ENCODE measurements at regions not wholly inside any gene's neighbourhood (a gene's known extent, or its start where the extent isn't known, plus 50 kb on each side); places are given as distances from the start of the nearest gene placed in this dataset.

DNA sequence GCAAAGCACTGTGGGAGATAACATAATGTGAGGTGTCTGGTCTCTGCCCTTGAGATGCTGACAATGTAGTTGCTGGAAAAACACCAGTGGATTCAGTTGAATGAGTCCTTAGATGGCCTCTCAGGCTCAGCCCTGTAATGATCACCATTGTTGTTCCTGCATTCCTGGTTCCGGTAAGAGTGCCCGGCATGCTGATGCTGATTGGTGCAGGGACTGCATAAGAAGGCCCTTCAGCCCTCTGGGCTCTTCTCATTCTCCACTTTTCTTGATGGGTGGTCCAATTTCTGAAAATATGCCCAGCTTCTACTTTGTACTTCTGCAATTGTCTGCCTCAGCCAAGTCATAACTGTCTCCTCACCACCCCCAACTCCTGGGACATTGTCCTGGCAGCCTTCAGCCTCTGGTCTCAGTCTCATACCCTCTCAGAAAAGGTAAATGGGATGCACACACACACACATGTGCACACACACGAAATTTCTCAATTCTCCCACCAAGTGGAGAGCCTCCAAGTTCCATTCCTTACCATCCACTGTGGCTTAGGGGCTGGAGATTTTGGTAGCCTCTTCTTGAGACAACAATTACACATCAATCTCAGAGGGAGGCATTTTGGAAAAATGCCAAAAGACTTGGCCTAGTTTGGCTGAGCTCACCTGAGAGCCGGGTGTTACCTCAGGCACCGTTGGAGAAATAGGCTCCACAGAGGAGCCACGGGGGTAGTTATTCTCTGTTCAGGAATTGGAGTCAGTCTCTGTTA, 314.9 kb downstream of the RPS24 start:
- no peak for ATAC-seq

DNA sequence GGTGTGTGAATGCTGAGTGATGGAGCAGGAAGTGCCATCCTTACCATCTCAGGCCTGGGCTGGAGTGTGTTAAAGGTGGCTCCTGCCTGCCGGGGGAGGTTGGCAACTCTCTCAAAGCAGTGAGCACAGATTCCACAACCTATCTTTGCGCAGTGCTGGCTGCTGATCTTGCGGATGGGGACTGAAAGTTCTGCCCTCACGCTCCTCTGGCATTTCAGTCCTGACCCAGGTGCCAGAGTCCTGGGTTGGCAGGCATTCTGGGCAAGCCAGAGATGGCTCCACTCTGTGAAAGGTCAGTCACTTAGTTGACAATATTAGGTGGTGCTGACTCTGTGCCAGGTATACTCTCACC, 315.5 kb downstream of the RPS24 start:
- no peak for ATAC-seq

DNA sequence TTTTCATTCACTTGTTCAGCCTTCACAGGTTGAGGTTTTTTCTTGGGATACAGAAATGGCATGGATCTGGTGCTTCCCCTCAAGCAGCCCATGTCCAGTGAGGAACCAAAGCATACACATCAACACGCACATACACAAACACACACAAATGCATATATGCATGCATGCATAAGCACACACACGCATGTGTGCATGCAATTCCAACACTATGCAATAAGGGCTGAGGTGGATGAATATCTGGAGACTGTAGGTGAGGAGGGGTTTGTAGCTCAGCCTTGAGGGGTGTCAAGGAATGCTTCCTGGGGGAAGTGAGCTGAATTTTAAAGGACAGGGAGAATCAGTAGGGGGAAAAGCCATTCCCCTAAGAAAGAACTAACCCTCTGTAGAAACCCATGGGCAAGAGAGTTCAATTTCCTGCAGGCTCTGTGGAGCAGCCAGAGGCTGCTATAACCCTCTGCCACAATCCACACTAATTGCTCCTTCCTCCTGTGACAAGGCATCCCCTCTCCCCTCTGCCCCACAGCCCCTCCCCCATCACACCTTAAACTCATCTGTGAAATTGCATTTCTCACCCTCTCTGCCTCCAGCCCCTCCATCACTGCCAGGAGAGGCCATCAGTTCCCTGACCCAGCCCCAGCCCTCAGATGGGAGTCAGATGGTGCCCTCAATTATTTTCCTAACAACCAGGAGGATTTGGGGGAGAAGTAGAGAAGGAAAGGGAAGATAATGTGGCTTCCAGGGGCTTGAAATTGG, 316.4 kb downstream of the RPS24 start:
- ATAC-seq, result no peak

DNA sequence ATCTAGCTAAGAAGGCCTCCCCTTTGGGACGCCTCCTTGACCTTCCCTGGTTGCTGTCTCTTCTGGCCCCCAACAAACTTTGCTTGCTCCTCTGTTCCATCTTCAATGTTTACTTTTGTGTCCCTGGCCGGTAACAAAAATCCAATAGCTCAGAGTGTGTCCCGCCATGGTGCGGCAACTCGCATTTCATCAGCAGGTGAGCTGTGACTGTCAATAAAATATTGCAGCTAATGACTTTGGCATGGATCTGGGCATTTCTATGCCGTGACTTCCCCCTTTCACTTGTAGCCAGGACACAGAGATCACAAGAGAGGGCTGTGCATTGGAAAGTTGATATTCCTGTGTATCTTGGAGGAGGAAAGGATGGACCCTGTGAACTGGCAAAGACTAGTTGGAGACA, 317.6 kb downstream of the RPS24 start:
- ATAC-seq, result no peak

DNA sequence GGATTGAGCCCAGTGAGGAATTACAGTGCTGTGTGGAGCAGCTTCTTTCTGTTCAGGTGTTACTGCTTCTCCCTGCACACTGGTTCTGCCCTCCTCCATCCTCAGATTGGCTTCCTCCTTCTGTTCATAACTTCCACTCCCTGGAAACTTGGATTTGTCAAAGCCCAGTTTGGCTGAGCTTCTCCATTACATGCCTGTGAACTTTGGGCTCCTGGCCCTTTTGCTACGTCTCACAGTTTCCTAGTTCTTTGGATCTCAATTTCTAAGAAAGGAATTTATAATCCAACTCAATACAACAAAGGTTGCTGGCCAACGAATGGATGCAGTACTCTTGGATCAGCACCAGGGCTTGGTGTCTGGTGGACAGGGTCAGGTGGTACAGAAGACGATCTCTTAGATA, 318.1 kb downstream of the RPS24 start:
- no peak for ATAC-seq

DNA sequence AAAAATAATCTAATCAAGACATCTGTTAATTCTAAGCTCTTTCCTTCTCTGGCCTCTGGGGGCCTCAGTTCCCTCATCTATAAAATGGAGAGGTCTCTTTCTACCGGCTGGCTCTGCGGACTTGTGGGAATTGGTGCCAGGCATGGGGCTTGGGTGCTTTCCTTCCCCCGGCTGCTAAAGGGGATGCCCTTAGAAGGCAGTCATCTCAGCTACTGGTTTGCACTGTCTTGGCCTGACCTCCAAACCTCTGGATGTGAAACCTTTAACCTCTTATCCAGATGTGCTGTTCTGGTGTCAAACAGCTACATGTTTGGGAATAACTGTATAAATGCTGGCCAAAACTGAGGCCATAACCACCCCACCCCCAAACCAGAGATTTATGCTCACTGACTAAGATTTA, 320.0 kb downstream of the RPS24 start:
- ATAC-seq, result no peak

DNA sequence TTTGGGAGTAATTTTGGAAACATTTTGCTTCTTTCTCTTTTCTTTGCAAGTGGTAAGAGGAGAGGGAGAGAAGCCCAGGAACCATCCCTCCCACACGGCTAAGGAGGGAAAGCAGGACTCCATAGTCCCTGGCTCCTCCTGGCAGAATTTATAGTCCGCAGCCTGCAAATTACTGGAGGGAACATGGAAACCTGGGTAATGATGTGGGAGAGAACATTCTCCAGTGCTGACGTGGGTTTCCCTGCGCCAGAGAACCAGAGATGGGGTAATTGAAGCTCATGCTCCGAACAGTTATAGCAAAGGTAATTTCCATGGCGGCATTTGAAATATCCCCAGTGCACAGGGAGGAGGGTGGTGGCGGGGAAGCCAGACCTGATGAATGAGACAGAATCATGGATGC, 320.4 kb downstream of the RPS24 start:
- ATAC-seq, result no peak

DNA sequence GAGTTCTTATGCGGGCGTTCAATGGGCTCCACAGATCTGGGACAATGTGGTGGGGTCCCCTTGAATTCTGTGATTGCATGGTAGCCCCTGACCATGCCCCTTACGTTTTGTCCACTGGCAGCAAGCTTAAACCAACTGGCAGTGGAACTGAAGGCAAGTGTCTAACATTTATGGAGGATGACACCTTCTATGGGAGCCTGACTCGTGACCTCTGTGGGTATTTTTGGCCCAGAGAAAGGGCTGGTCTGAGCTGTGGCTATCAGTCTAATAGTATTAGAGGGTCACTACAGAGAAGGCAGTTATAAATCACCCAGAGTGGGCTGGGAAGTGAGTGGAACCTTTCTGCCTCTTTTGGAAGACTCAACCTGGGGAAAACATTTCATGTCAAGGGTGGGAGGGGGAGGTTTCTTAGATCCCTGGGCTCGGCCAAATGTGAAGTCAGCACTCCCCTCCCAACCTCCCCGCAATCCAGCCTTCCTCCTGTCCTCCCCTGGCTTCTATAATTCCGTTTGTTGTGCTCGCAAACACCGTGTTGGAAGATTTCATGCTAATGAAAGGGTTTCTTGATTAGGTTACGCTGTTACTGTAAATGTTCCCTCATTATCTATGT, 322.7 kb downstream of the RPS24 start:
- ATAC-seq, result no peak

DNA sequence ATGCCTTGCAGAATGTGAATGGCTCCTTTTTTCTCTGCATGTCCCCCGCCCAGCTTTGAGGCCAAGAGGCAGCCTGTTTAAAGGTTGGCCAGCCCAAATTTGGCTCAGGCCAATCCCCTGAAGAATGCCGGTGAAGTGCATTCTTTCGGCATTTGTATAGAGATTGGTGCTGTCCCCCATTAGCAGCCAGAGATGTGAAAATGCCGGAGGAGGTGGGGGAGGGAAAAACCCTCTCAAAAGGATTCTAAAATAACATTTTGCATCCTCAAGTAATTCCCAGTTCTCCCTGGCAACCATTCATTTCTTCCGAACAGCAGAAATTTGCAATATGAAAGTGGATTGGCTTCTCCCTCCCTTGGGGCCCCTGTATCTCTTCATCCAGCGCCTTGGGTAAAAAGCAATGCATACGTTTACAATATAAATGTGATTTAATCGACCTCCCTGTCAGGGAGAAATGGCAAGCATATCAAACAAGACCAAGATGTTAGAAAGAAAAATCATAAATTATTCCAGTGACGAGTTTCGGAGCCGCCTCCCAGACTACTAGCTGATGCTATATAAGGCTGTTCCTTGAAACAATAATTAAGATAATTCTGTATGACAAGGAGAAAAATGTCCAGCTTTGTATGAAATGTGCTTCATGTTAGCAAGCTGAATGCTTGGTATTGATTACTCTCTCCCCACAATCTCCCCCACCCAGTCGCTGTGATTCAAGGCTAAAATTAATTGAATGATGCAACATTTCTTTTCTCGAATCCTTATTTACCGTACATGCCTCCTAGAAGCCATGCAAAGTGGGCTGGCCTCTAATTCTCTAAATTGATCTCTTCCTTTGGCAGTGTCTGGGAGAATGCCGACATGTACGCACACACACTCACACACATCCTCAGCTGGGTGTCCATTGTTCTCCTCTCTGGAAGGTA, 323.7 kb downstream of the RPS24 start:
- no peak for ATAC-seq

DNA sequence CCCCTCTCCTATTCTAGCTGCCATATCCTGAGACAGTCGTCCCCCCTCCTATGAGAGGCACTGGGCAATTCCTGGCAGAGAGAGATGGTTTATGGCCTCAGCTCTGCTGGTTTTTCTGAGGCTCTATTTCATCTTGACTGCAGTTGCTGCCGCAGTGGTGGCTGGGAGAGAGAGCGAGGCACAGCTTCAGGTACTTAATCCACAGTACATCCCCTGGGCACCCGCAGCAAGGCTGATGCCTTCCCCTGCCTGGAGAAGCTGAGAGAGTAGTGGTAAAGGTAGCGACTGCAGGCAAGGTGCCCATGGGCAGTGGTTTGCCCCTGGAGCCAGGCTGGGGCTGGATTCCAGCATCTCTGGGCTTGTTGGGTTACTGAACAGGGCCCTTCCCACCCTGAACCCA, 324.7 kb downstream of the RPS24 start:
- no peak for ATAC-seq

DNA sequence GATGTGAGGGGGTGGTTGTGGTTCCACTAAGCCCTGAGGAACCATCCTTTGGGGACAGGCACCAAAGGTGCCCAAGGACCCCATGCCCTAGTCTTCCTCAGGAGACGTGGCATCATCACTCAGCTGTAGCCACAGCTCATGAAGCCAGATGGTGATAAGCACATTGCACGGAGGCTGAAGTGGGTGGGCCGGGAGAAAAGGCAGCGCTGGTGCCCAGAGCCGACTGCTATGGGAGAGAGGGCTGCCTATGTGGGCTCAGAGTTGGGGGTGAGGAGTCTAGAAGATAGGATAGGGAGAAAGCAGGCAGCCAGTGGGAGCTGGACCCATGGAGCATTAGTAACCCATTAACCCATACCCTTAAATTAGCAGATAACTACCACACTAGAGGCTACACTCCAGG, 325.3 kb downstream of the RPS24 start:
- no peak for ATAC-seq

DNA sequence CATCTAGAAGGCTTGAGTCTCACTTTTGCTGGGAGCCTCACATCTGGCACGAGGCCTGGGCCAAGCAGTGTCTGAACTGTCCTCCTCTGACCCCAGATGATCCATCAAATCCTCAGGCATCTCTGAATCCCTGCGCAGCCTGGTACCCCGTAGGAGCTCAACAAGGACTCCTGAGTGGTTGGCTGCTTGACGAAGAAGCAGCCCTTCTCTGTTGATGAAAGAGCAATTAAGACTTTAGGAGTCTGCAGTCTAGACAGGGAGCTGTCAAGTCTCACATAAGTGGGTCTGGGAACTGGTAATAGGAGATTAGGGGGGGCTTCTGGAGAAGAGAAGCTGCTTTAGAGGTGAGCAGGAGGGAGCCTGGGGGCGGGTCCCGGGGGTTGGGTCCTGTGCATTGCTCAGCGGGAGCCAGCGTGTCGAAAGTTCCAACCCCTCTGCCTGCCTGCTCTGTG, 326.0 kb downstream of the RPS24 start:
- ATAC-seq, result no peak

DNA sequence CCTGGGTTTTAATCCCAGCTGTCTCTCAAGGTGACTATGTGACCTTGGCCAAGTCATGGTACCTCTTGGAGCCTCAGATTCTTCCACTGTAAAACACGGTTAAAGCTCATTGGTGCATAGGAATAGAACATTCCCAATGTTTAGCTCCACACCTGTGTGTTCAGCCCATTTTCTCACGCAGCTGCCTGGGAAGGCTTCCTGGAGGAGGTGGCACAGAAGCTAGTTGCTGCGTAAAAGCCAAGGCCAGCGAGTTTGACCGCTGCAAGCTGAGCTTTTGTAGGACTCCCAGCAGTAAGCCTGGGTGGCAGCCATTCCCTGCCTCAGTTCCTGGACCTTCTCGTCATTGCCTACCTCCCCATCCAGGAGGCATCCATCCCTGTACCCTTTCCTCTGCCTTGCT, 326.6 kb downstream of the RPS24 start:
- no peak for ATAC-seq

DNA sequence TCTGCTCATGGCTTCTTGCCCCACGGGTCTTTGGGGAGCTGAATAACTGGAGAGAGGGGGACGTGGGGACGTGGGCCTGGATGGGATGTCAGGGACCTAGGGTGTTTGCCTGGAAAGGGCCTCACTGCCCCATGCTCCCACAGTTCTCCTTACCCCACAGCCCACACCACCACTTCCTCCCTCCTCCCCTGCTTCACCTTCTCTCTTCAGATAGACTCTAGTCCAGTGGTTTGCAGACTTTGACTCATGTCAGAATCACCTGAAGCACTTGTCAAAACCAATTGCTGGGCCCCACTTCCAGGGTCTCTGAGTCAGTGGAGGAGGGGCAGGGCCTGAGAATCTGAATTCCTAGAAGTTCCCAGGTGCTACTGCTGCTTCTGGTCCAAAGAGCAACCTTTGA, 327.4 kb downstream of the RPS24 start:
- ATAC-seq, result no peak

DNA sequence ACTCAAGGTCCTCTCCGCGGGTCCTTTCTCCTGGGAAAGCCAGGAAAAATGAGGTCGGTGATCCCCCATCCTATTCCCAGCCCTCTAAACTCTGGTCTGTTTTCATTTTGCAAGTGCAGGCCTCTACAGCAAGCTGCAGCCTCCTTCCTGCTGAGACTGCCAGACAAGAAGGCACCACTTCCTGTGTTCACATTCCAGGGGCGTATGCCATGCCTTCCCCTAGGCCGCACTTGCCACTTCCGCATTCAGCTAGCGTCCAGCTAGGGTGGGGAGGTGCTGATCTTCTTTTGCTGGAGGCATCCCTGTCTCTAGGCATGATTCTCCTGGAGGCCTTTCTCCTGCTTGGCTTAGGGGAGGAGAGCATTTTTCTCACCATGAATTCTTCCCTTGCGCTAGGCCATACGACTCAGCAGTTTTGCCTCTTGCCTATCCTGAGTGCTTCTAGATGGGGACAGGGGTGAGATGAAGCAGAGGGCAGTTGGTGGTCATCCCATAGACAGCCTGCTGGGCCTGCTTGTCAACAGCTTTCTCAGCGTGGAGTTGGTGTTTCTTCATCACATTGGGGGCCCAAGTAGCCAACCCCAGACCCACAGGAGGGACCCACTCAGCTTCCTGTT, 328.9 kb downstream of the RPS24 start:
- peak; percentile 25 for ATAC-seq

DNA sequence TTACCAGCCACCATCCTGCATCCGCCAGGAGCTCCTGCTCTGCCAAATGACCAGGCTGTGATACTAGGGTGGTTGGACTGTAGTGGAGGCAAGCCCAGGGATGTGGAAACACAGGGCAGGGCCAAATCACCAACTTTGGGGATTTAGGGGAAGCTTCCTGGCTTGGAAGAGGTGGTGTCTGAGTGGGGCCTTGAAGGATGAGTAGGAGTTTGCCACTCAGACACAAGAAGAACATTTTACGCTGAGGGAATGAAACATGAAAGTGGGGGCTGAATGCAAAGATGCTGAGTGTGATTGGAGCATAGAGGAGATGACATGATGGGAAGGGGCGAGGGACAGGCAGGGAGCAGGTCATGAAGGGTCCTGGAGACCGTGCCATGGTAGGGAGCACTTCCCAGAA, 329.5 kb downstream of the RPS24 start:
- ATAC-seq, result no peak

DNA sequence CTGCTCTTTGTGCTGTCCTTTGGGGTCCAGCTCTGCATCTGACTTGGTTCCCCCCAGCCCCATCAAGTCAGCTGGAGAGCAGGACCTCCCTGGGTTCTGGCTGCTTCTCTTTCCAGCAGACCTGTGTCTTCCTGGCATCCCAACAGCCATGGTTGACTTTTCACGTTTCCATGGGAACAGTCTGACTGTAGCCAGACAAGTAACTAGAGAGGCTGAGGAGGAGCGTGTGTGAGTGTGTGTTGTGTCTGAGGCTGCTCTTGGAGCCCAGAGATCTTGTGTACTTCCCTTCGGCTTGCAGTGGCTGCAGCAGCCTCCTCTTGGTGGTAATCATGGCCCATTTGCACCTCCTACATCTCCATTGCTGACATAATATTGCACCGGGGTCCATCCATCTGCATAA, 332.0 kb downstream of the RPS24 start:
- no peak for ATAC-seq

DNA sequence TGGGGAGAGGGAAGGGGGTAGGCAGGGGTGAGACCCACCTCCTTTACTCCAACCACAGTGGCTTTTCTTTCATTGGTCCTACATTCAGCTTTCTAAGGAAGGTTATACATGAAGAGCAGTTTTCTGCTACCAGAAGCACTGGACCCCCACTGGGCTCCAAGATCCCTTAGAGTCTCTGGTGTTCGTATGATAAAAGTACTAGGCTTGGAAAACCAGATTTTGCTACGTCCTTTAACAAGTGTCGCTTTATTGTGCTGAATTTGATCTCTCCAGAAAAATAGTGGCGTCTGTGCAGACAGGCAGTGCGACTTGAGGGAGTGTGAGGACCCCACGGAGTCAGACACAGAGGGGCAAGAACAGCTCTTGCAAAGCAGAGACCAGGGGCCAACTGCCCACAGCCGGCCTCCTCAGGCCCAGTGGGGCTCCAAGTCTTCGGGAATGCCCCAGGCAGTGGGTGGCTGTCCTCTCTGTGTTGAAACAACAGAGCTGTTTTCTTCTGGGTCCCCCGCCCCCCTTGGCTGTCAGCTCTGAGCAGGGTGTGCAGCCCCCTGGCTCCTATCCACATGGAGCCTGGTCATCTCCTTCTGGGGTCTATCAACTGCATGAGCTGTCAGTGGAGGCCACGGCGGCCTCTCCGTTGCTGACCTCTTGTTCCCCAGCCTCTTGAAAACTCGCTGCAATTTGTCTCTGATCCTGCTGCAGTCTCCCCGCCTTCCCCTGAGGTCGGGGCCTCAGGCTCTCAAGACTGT, 333.2 kb downstream of the RPS24 start:
- no peak for ATAC-seq

DNA sequence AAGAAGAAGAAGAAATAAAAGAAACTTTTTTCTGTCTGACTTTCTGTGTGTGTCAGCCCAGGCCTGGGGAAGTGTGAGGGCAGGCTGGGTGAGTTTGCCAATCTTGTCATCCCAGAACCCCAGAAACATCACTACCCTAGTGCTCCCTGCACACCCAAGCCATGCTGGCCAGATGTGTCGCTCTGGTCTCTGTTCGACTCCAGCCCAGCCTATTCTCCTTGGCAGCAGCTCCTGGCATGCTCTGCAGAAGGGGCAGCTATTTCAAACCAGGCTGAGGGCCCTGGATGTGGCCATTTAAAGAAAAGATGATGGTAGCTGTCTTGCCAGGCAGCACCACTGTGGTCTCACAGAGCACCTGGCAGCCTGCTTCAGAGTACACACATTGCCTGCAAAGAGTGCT, 334.1 kb downstream of the RPS24 start:
- ATAC-seq, result no peak

DNA sequence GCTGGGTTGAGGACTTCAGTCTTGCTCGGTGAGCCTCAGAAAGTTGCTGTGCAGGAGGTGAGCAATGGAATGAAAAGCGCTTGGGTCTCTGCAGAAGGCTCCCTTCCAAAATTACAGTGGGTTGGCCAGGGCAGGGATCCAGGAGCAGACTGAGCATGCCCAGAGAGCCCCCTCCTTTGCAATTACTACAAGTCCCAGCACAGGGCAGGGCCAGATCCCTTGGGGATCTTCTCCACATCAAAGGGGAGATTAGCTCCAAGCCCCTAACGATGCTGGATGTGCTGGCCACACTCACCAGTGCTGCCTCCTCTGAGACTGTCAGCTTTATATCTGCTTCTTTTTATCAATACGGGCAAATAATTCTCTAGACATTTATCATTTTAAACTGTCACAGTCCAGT, 337.5 kb downstream of the RPS24 start:
- no peak for ATAC-seq

DNA sequence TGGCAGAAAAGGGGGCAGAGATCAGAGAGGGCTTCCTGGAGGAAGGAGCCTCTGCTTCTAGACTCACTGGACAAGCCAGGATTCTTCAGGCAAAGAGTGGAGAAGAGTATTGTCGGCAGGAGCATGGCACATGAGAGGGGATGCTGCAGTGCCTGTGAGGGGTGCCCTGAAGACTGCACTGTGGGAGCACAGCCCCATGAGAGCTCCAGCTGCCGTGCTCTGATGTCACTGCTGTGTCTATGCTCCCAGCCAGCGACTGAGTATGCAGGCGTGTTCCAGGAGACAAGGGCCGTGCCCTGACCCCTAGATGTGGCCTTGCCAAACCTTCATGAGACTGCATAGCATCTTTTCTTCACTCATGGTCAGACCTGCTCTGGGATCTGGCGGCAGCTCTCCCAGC, 339.1 kb downstream of the RPS24 start:
- no peak for ATAC-seq
